SIG-M5 treated with dmso at 0.1 percent for 504 hours (cell line): ENCODE measurements at regions not wholly inside any gene's neighbourhood (a gene's known extent, or its start where the extent isn't known, plus 50 kb on each side); places are given as distances from the start of the nearest gene placed in this dataset.
"Not testable (repeated sequence)": the region's sequence is repeated elsewhere in the genome, so short reads cannot be mapped to it uniquely, and the experiment has no call there.

ENCODE experiments used
- DNase-seq: peaks from one replicate; lab custom pipeline; 2025; ENCODE audit not compliant: unreplicated experiment; lab: John Stamatoyannopoulos, UW

- no peak for DNase-seq
Observed at GRCh38 chr3:11898611-11899325, 52.1 kb upstream of the TAMM41 start.

- DNase-seq: not testable (repeated sequence)
Observed at GRCh38 chr3:11899389-11899788, 52.7 kb upstream of the TAMM41 start.

DNA sequence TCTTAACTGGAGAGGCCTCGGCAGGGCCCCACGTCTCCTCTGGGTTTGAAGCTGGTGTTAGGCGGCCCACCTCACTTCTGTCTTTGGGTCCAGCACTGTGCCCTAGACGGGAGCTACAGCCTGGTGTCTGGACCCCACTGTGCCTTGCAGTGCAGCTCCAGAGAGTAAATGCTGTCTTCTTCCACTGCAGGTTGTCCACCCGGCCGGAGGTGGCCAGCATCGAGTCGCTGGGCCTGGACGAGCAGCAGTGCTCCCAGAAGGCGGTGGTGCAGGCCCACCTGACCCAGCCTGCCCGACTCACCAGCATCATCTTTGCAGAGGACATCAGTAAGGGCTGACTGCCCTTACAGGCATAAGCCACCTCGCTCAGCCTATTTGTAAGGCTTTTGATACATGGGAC, 53.1 kb upstream of the TAMM41 start:
- no peak for DNase-seq

- no peak for DNase-seq
Observed at GRCh38 chr3:11900824-11901223, 54.1 kb upstream of the TAMM41 start.

DNA sequence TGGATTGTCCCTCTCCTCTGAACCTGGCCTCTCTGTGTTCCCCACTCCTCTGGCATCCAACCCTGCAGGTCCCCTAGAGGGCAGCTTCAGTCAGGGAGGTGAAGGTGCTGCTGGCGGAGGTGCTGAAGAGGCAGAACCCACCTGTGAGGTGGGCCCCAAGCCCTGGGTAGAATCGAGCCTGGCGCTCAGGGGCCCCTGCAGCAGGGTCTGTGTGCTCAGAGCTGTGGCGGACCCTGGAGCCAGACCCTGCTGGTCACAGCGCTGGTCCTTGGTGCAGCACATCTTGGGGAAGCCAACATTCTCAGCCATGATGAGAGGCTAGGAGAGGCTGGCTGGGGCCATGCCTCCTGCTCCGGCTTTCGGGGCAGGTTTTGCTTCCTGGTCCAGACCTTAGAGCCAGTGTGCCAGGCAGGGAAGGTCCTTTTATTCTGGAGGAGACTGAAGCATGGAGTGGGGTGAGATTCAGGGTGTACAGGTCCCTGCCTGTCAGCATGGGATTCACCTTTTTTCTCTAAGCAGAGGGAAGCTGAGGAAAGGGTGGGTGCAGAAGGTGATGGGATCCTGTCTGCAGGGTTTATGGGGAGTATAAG, 54.7 kb upstream of the TAMM41 start:
- no peak for DNase-seq

DNA sequence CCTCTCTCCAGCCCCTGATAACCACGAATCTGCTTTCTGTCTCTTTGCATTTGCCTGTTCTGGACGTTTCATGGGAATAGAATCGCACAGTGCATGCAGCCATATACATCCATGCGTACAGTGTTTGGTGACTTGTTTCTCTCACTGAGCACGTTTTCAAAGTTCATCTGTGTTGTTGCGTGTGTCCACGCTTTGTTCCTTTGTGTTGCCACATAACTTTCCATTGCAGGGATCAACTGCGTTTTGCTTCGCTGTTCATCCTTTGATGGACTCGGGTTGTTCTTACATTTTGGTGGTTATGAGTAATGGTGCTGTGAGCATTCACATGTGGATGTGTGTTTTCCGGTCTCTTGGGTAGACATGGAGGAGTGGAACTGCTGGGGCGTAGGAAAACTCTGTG, 56.4 kb upstream of the TAMM41 start:
- no peak for DNase-seq

GRCh38 chr3:11903447-11903846, 56.8 kb upstream of the TAMM41 start:
- DNase-seq: no peak

- no peak for DNase-seq
Observed at GRCh38 chr3:11904157-11904556, 57.5 kb upstream of the TAMM41 start.

DNA sequence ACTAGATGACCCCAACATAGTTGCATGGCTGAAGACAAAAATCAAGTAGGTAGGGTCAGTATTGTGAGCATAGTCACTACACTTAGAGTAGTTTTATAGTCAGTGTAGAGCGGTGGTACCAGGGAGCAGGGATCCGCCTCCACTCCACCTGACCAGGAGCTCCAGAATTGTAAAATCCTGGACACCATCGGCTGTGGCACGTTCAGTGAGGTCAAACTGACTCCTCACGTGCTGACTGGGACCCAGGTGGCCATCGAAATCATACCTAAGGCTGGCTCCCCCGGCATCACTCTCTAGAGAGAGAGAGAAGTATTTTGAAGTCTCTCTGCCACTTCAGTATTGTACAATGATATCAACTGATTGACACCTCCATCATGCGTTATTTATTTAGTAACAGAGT, 59.7 kb upstream of the TAMM41 start:
- no peak for DNase-seq

DNA sequence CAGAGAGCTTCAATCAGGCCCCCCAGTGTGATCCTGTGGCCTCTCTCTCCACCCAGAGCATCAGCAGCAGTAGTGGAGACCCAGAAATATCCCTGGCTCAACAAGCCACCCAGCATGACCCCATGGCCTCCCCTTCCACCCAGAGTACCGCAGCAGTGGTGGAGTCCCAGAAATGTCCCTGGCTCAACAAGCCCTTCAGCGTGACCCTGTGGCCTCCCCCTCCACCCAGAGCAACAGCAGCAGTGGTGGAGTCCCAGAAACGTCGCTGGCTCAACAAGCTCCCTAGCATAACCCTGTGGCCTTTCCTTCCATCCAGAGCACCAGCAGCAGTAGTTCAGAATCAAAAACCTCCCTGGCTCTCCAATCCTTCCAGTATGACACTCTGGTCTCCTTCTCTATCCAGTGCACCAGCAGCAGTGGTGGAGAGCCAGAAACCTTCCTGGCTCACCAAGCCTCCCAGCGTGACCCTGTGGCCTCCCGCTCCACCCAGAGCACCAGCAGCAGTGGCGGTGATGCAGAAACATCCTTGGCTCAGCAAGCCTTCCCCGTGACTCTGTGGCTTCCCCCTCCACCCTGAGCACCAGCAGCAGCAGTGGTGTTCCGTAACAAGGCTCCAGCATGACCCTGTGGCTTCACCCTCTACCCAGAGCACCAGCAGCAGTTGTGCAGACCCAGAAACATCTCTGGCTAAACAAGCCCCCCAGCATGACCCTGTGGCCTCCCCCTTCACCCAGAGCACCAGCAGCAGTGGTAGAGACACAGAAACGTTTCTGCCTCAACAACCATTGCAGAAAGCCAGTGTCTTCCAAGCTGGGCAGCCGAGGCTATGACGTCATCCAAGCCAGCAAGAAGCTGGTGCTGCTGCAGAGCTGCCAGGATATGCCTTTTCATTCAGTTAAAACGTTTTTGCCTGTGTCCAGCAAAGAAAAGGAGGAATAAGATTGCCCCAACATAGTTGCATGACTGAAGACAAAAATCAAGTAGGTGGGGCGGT, 61.3 kb upstream of the TAMM41 start:
- no peak for DNase-seq

- no peak for DNase-seq
Observed at GRCh38 chr3:11908981-11909698, 62.5 kb upstream of the TAMM41 start.

GRCh38 chr3:11909726-11910125, 63.0 kb upstream of the TAMM41 start:
- DNase-seq: no peak

DNA sequence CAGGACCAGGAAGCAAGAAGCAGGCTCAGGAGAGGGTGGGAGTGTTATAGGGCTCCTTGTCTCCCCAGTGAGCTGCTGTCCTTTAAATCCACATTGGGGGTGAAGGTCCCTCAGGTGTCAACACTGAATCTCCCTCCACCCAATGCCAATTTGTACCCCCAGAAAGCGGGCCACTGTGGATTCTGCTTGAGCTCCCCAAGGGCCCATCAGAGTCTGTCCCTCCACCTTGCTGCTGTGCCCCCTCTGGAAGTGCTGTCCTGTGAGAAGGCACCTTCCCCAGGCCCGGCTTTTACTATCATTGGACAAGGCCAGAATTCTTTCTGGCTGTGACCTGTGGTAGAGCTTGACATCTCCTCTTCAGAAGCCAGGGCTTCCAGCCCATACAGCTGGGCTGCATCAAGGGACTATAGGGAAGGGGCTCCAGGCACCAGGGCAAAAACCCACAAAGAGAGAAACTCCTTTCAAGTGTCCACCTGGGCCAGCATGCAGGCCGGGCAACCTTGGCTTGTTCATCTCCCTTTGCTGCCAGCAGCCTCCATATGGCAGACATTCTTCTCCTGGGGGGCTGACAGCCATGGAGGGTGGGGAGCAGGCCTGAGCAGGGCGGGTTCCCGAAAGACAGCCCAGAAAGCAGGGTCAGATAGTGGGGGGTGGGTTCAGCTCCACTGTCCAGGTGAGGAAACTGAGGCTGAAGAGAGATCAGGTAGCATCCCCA, 63.7 kb upstream of the TAMM41 start:
- not testable (repeated sequence) for DNase-seq

GRCh38 chr3:11910971-11911531, 64.4 kb upstream of the TAMM41 start:
- no peak for DNase-seq

GRCh38 chr3:11911887-11912286, 65.2 kb upstream of the TAMM41 start:
- DNase-seq: not testable (repeated sequence)

DNA sequence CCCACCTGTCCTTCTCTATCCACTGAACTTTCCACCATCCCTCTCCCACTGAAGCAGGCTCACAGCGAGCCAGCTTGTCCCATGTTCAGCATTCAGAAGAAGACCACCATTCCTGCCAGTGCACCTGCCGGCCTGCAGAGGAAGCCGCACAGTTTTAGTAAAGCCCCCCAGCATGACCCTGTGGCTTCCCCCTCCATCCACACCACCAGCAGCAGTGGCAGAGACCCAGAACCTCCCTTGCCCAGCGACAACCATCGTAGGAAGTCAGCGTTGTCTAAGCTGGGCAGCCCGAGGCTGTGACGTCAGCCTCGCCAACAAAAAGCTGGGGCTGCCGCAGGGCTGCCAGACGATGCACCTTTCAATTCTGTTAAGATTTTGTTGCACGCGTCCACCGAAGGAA, 66.6 kb upstream of the TAMM41 start:
- DNase-seq: no peak

DNA sequence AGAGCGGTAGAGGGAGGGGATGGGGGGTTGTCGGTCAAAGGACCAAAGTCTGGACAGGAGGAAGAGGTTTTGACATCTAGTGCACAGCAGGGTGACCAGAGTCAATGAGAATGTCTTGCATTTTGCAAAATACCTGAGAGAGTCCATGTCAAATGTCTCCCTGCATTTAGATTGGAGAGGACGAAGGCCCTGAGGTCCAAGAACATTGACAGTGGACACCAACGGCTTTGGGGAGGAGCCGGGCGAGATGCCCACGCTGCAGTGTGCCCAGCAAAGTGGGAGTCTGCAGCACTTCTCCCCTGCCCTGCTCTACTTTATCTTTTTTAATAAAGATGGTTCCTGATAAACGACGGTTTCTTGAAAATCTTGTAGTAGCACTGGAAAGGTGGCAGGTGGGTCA, 67.4 kb upstream of the TAMM41 start:
- DNase-seq: no peak

GRCh38 chr3:11914651-11915050, 68.0 kb upstream of the TAMM41 start:
- DNase-seq: no peak

GRCh38 chr3:11915621-11916424, 69.1 kb upstream of the TAMM41 start:
- DNase-seq: no peak
